DOHH2 (cell line): ENCODE measurements at regions not wholly inside any gene's neighbourhood (a gene's known extent, or its start where the extent isn't known, plus 50 kb on each side); places are given as distances from the start of the nearest gene placed in this dataset.

Experiments used
- H3F3A ChIP-seq: fragments of 200-600 bp; sonication (generic), shearing (Covaris generic); 2 replicates; pipeline ENCODE4 v1.6.0; 2016; ENCODE audit warnings: antibody characterized with exemption, mild to moderate bottlenecking; ENCODE audit not compliant: control insufficient read depth, insufficient read depth
- H3K27ac ChIP-seq: fragments of 200-600 bp; sonication (generic); 2 replicates; pipeline ENCODE4 v1.5.1; 2014; ENCODE audit warnings: low read depth, mild to moderate bottlenecking, low read length, moderate library complexity
- H3K27me3 ChIP-seq: fragments of 200-600 bp; sonication (generic); 2 replicates; pipeline ENCODE4 v1.6.1; 2014; ENCODE audit warnings: mild to moderate bottlenecking, low read length, mixed read lengths; ENCODE audit not compliant: control insufficient read depth
- H3K36me3 ChIP-seq: fragments of 200-600 bp; sonication (generic); 2 replicates; pipeline ENCODE4 v1.6.1; 2014; ENCODE audit warnings: mild to moderate bottlenecking, low read length, moderate library complexity, mixed read lengths; ENCODE audit not compliant: control insufficient read depth
- H3K4me1 ChIP-seq: fragments of 200-600 bp; sonication (generic); 2 replicates; pipeline ENCODE4 v1.6.1; 2014; ENCODE audit warnings: mild to moderate bottlenecking, low read length, mixed read lengths; ENCODE audit not compliant: control insufficient read depth
- H3K4me2 ChIP-seq: fragments of 200-600 bp; sonication (generic); 2 replicates; pipeline ENCODE4 v1.6.0; 2014; ENCODE audit warnings: mild to moderate bottlenecking, low read length, moderate library complexity
- H3K4me3 ChIP-seq: fragments of 200-600 bp; sonication (generic); 2 replicates; pipeline ENCODE4 v1.5.1; 2014; ENCODE audit warnings: mild to moderate bottlenecking, low read length, mixed read lengths
- H3K79me2 ChIP-seq: fragments of 200-600 bp; sonication (generic); 2 replicates; pipeline ENCODE4 v1.6.1; 2014; ENCODE audit warnings: mild to moderate bottlenecking, low read length, mixed read lengths; ENCODE audit not compliant: control insufficient read depth
- H3K9me2 ChIP-seq: fragments of 200-600 bp; sonication (generic); replicated peaks from 2 replicates; pipeline ENCODE4 v1.6.1; 2014; ENCODE audit warnings: mild to moderate bottlenecking, low read length, mixed read lengths; ENCODE audit not compliant: control insufficient read depth
- H3K9me3 ChIP-seq: fragments of 200-600 bp; sonication (generic); 2 replicates; pipeline ENCODE4 v1.6.1; 2014; ENCODE audit warnings: antibody characterized with exemption, low read length, mixed read lengths; ENCODE audit not compliant: control insufficient read depth, insufficient read depth
- H4K20me1 ChIP-seq: fragments of 200-600 bp; sonication (generic); 2 replicates; pipeline ENCODE4 v1.6.0; 2014; ENCODE audit warnings: low read depth, mild to moderate bottlenecking, antibody characterized with exemption, low read length, moderate library complexity; ENCODE audit not compliant: control insufficient read depth, insufficient read depth
- CTCF ChIP-seq: fragments of 200-600 bp; sonication (generic); IDR thresholded peaks from one replicate; pipeline ENCODE4 v1.5.1; 2014; ENCODE audit warnings: antibody characterized with exemption, mild to moderate bottlenecking, low read depth, low read length; ENCODE audit not compliant: poor library complexity, severe bottlenecking
- EZH2phosphoT487 ChIP-seq: fragments of 200-600 bp; sonication (generic); IDR thresholded peaks from 2 replicates; pipeline ENCODE4 v1.6.1; 2017; ENCODE audit warnings: borderline replicate concordance, mild to moderate bottlenecking, antibody characterized with exemption, low read length, moderate library complexity, mixed read lengths

DNA sequence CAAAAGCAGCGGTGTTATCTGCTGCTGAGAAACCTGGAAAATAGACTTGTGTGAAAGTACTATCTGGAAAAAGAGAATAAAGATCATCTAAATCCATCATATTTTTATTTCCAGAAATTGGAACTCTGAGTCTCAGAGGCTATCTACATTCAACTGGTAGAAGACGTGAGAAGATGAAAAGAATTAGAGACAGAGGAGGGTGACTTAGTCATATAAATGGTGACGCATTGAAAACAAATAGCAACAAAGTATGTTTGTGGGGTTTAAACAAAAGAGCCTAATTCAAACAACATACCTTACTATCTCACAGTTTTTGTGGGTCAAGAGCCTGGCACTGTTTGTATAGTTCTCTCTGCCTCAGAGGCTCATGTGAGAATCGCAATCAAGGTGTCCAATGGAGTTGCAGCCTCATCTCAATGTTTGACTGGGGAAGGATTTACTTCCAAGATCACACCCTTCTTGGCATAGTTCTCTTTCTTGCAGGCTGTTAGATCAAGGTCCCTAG lies 757.1 kb upstream of the SLC35B3 start:
- H3K4me2 ChIP-seq, result no peak overlapping the region
- no peak overlapping the region for H3K27ac ChIP-seq
- no peaks in the 10 kb centered on the region for H3K9me2 ChIP-seq
- H3K36me3 ChIP-seq, result no peaks in the 10 kb centered on the region
- no peak overlapping the region for H3K4me3 ChIP-seq
- no peaks in the 10 kb centered on the region for H3K79me2 ChIP-seq
- H4K20me1 ChIP-seq, result no peaks in the 10 kb centered on the region
- TF ChIP-seq CTCF (no peak), EZH2phosphoT487 (no peak)
- no peaks in the 10 kb centered on the region for H3K9me3 ChIP-seq
- H3K27me3 ChIP-seq, result no peaks in the 10 kb centered on the region
- no peaks in the 10 kb centered on the region for H3K4me1 ChIP-seq
- H3F3A ChIP-seq, result no peaks in the 10 kb centered on the region

DNA sequence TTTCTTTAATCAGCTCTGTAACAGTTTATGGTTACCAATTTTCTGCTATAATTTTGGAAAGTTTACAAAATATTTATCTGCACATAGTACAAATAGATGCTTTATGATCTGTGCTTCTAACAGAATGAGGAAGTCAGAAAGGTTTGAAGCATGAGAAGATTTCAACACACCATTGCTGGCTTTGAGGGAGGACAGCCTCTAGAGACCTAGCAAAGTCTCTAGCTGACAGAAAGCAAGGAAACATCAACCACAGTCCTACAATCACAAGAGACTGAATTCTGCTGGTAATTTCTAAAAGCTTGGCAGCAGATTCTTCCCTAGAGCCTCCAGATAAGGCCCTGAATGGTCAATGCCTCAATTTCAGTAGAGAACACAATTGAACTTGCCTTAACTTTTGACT lies 750.8 kb upstream of the SLC35B3 start:
- H3K4me1 ChIP-seq, result no peaks in the 10 kb centered on the region
- no peak for TF ChIP-seq EZH2phosphoT487
- TF ChIP-seq CTCF, result no peak
- no peak overlapping the region for H3K4me2 ChIP-seq
- H3K9me3 ChIP-seq, result no peaks in the 10 kb centered on the region
- H3K27me3 ChIP-seq, result no peaks in the 10 kb centered on the region
- no peaks in the 10 kb centered on the region for H3K79me2 ChIP-seq
- H4K20me1 ChIP-seq, result no peaks in the 10 kb centered on the region
- H3K27ac ChIP-seq, result no peak overlapping the region
- H3K9me2 ChIP-seq, result no peaks in the 10 kb centered on the region
- no peaks in the 10 kb centered on the region for H3F3A ChIP-seq
- no peak overlapping the region for H3K4me3 ChIP-seq
- H3K36me3 ChIP-seq, result no peaks in the 10 kb centered on the region

DNA sequence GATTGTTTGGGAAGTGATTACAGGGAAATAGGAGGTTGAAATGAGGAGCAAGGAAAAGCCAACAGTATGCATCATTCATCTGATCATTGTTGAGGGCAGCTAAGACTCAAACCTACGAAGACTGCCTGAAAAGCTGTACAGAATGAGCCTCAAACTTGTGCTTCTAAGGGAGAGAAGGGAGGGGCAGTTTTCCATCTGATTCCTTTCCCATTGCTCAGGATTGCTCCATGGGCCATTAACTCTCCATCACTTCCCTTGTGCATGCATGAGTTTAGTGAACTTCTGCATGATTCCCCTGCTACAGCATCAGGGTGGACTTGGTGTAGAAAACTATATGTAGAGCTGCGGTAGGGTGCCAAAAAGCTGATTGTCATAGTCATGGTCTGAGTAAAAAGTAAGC lies 742.7 kb upstream of the SLC35B3 start:
- Histone ChIP-seq H3K4me1 (no peaks in the 10 kb centered on the region), H3K36me3 (no peaks in the 10 kb centered on the region), H3K27me3 (no peaks in the 10 kb centered on the region), H3F3A (no peaks in the 10 kb centered on the region), H3K79me2 (no peaks in the 10 kb centered on the region), H3K27ac (no peak overlapping the region), H3K4me3 (no peak overlapping the region), H4K20me1 (no peaks in the 10 kb centered on the region), H3K9me3 (no peaks in the 10 kb centered on the region), H3K9me2 (no peaks in the 10 kb centered on the region), H3K4me2 (no peak overlapping the region)
- TF ChIP-seq CTCF (no peak), EZH2phosphoT487 (no peak)

DNA sequence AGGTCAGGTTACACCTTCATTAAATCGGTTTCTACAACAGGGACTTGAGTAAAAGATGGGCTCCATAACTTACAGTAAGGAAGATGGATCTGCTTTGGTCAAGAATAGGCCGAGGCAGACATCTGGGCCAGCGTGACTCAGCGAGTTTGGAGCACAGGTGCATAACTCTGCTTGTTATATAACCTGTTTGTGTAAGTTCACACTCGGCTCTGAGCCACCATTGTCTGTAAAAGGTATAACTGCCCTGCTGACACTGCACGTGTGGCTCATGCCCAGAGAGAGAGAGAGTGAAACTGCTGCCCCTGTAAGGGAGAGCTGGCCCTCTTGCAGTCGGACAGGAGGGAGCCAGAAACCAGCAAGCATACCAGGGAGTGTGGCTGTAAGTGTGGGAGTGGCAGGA lies 737.9 kb upstream of the SLC35B3 start:
- Histone ChIP-seq H3K9me3 (no peaks in the 10 kb centered on the region), H3K27me3 (no peaks in the 10 kb centered on the region), H3F3A (no peaks in the 10 kb centered on the region), H3K27ac (no peak overlapping the region), H3K4me2 (no peak overlapping the region), H3K4me3 (no peak overlapping the region), H3K4me1 (no peaks in the 10 kb centered on the region), H4K20me1 (no peaks in the 10 kb centered on the region), H3K9me2 (no peaks in the 10 kb centered on the region), H3K79me2 (no peaks in the 10 kb centered on the region), H3K36me3 (no peaks in the 10 kb centered on the region)
- TF ChIP-seq CTCF (no peak), EZH2phosphoT487 (no peak)
